ENCODE measurements at regions not wholly inside any gene's neighbourhood (a gene's known extent, or its start where the extent isn't known, plus 50 kb on each side); places are given as distances from the start of the nearest gene placed in this dataset.

DNA sequence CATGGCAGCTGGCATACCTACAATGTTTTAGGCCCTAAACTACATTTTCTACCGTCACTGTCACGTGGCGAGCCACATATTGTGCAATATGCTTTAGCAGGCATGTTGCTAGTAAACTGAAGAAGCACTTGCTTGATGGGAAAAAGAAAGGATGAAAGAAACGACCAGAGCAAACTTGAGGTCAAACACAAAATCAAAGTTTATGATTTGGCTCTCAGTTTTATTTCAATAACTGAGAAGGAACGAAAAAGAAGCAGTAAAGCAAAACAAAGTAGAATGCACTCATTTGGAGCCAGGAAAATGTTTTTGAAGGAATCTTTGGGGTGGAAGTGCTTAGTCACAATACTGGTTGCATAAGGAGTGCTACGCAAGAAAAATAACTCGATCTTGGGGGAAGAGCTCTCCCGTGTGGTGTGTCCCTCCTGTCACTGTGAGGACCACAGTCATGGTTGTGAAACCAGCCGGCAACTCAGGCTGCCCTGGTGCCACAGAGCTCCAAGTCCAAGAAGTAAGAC is 349.8 kb downstream of the RBM43 start:
- no CpG with 5 or more reads among the region's 9 CpGs for WGBS (ENCODE audit: insufficient coverage, insufficient read length)
- H3K4me1 ChIP-seq (ENCODE audit: control insufficient read depth, insufficient read depth, low read length), result peaks cover 1% of the 10 kb centered on the region; the same call in 1 of the 2 replicates
- DNase-seq (ENCODE audit: low read depth, low spot score), result no peak
- no peaks in the 10 kb centered on the region for H3K27me3 ChIP-seq (ENCODE audit: control insufficient read depth, insufficient read depth, low read length)
- H3K9me3 ChIP-seq (ENCODE audit: control insufficient read depth, insufficient read depth, low read length), result peaks cover 2% of the 10 kb centered on the region; the same call in 1 of the 2 replicates
- H3K36me3 ChIP-seq (ENCODE audit: control insufficient read depth, insufficient read depth, low read length), result no peaks in the 10 kb centered on the region
- H3K4me3 ChIP-seq (ENCODE audit: low read length), result no peak overlapping the region
- H3K27ac ChIP-seq (ENCODE audit: low read length), result no peak overlapping the region

DNA sequence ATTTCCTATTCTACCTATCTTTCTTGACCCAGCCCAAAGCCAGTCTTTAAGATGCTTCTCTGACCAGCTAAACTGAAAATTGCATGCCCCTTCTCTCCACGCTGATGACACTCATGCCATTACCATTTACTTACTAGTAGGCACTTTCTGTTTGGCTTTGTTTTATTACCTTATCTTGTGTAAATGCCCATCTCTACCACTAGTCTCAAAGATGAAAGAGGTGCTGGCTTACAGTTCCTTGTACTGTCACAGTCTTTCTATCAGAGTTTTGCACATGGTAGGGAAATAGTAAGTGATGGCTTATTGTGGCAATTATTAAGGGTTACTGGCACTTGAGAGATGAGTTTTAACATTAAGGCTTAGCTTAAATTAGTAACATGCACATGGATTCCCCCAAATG is 352.1 kb downstream of the RBM43 start:
- no peak overlapping the region for H3K27ac ChIP-seq (ENCODE audit: low read length)
- H3K9me3 ChIP-seq (ENCODE audit: control insufficient read depth, insufficient read depth, low read length), result peaks cover 2% of the 10 kb centered on the region; the same call in 1 of the 2 replicates
- WGBS (ENCODE audit: insufficient coverage, insufficient read length), result no CpG with 5 or more reads among the region's 1 CpG
- H3K36me3 ChIP-seq (ENCODE audit: control insufficient read depth, insufficient read depth, low read length), result no peaks in the 10 kb centered on the region
- H3K4me3 ChIP-seq (ENCODE audit: low read length), result no peak overlapping the region
- no peaks in the 10 kb centered on the region for H3K27me3 ChIP-seq (ENCODE audit: control insufficient read depth, insufficient read depth, low read length)
- DNase-seq (ENCODE audit: low read depth, low spot score), result no peak
- peaks cover 1% of the 10 kb centered on the region; the same call in 1 of the 2 replicates for H3K4me1 ChIP-seq (ENCODE audit: control insufficient read depth, insufficient read depth, low read length)

DNA sequence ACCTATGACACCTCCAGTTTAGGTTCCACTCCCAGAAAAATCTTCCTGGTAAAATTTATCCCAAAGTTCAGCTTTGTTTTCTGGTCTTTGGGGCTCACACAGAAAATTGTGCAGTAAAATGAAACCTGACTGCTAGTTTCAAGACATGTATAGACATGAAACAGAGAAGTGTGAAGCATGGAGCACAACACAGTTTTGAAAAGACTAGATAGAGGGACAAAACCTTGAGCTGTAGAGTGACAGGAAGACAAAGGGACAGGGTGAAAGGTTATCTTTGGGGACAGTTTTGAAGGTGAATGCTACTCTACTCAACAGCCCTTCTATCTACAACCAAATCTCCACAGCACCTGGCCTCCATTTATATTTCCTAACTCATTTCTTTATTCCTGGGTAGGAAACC is 352.6 kb downstream of the RBM43 start:
- Histone ChIP-seq H3K27ac (ENCODE audit: low read length) (no peak overlapping the region), H3K36me3 (ENCODE audit: control insufficient read depth, insufficient read depth, low read length) (no peaks in the 10 kb centered on the region), H3K9me3 (ENCODE audit: control insufficient read depth, insufficient read depth, low read length) (no peaks in the 10 kb centered on the region), H3K4me1 (ENCODE audit: control insufficient read depth, insufficient read depth, low read length) (peaks cover 1% of the 10 kb centered on the region; the same call in 1 of the 2 replicates), H3K27me3 (ENCODE audit: control insufficient read depth, insufficient read depth, low read length) (no peaks in the 10 kb centered on the region), H3K4me3 (ENCODE audit: low read length) (no peak overlapping the region)
- no peak for DNase-seq (ENCODE audit: low read depth, low spot score)

DNA sequence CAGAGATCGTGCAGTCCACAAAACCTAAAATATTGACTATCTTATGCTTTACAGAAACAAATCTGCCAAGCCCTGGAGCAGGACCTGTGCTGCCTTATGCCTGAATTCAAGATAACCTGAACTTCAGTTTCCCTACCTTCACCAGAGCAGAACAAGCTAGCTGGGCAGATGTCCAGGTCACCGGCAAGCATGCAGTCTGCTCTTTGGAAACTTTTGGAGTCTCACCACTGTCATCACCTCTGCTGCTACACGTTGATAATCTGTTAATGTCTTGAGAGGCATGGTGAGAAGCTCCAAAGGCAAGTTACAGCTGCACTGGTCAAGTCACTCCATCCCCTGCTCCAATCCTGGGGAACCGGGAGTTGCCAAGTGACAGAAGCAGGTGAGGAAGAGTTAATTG is 354.2 kb downstream of the RBM43 start:
- Histone ChIP-seq H3K4me3 (ENCODE audit: low read length) (no peak overlapping the region), H3K4me1 (ENCODE audit: control insufficient read depth, insufficient read depth, low read length) (no peaks in the 10 kb centered on the region), H3K27me3 (ENCODE audit: control insufficient read depth, insufficient read depth, low read length) (no peaks in the 10 kb centered on the region), H3K36me3 (ENCODE audit: control insufficient read depth, insufficient read depth, low read length) (no peaks in the 10 kb centered on the region), H3K9me3 (ENCODE audit: control insufficient read depth, insufficient read depth, low read length) (no peaks in the 10 kb centered on the region), H3K27ac (ENCODE audit: low read length) (no peak overlapping the region)
- no CpG with 5 or more reads among the region's 4 CpGs for WGBS (ENCODE audit: insufficient coverage, insufficient read length)
- DNase-seq (ENCODE audit: low read depth, low spot score), result no peak

GRCh38 chr2:150903461-150903860 is 358.2 kb downstream of the RBM43 start:
- Histone ChIP-seq H3K9me3 (ENCODE audit: control insufficient read depth, insufficient read depth, low read length) (no peaks in the 10 kb centered on the region), H3K4me1 (ENCODE audit: control insufficient read depth, insufficient read depth, low read length) (no peaks in the 10 kb centered on the region), H3K36me3 (ENCODE audit: control insufficient read depth, insufficient read depth, low read length) (no peaks in the 10 kb centered on the region), H3K27ac (ENCODE audit: low read length) (no peak overlapping the region), H3K4me3 (ENCODE audit: low read length) (no peak overlapping the region), H3K27me3 (ENCODE audit: control insufficient read depth, insufficient read depth, low read length) (no peaks in the 10 kb centered on the region)
- WGBS (ENCODE audit: insufficient coverage, insufficient read length), result no CpG with 5 or more reads among the region's 3 CpGs
- DNase-seq (ENCODE audit: low read depth, low spot score), result no peak

GRCh38 chr2:150903055-150903454 is 358.6 kb downstream of the RBM43 start:
- no peak overlapping the region for H3K4me3 ChIP-seq (ENCODE audit: low read length)
- no peaks in the 10 kb centered on the region for H3K9me3 ChIP-seq (ENCODE audit: control insufficient read depth, insufficient read depth, low read length)
- no peaks in the 10 kb centered on the region for H3K4me1 ChIP-seq (ENCODE audit: control insufficient read depth, insufficient read depth, low read length)
- H3K36me3 ChIP-seq (ENCODE audit: control insufficient read depth, insufficient read depth, low read length), result no peaks in the 10 kb centered on the region
- no peak for DNase-seq (ENCODE audit: low read depth, low spot score)
- no peaks in the 10 kb centered on the region for H3K27me3 ChIP-seq (ENCODE audit: control insufficient read depth, insufficient read depth, low read length)
- no peak overlapping the region for H3K27ac ChIP-seq (ENCODE audit: low read length)
- WGBS (ENCODE audit: insufficient coverage, insufficient read length), result no CpG with 5 or more reads among the region's 1 CpG

DNA sequence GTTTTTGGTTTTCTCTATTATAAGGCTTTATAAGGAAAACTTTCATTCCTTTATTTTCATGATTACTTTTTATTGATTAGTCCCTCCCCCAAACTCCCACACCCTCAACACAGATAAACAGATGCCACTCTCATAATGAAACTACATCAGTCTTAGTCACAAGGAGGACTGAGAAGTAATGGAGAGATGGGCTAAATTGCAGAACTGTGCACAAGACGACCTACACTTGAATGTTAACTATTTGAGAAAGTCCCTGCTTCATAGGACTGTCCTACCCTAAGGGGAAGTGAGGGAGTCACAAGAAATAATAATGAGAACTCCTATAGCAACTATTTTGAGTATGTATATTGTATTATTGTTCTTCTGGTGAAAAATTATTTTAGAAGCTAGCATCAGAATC is 360.8 kb downstream of the RBM43 start:
- no peaks in the 10 kb centered on the region for H3K27me3 ChIP-seq (ENCODE audit: control insufficient read depth, insufficient read depth, low read length)
- no peak for DNase-seq (ENCODE audit: low read depth, low spot score)
- H3K36me3 ChIP-seq (ENCODE audit: control insufficient read depth, insufficient read depth, low read length), result no peaks in the 10 kb centered on the region
- no peaks in the 10 kb centered on the region for H3K9me3 ChIP-seq (ENCODE audit: control insufficient read depth, insufficient read depth, low read length)
- H3K27ac ChIP-seq (ENCODE audit: low read length), result no peak overlapping the region
- no peaks in the 10 kb centered on the region for H3K4me1 ChIP-seq (ENCODE audit: control insufficient read depth, insufficient read depth, low read length)
- no CpG with 5 or more reads among the region's 1 CpG for WGBS (ENCODE audit: insufficient coverage, insufficient read length)
- H3K4me3 ChIP-seq (ENCODE audit: low read length), result no peak overlapping the region

DNA sequence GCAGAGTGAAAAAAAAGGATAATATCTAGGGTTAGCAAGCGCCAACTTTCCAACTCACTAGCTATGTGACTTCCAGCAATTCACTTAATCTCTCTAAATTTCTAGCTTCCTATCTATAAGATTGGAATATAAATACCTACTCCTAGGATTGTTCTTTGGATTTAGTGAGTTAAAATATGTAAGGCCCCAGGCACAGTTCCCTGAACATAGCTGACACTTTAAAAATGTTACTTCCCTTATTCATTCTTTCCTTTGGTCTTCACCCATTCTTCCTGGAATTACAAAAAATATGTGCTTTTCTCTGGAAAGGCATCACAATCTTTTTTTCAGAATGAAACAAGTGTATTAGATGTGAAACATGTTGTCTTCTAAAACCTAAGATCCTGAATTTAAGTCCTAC is 365.7 kb downstream of the RBM43 start:
- H3K4me1 ChIP-seq (ENCODE audit: control insufficient read depth, insufficient read depth, low read length), result no peaks in the 10 kb centered on the region
- no CpG with 5 or more reads among the region's 1 CpG for WGBS (ENCODE audit: insufficient coverage, insufficient read length)
- no peaks in the 10 kb centered on the region for H3K9me3 ChIP-seq (ENCODE audit: control insufficient read depth, insufficient read depth, low read length)
- H3K27me3 ChIP-seq (ENCODE audit: control insufficient read depth, insufficient read depth, low read length), result no peaks in the 10 kb centered on the region
- no peaks in the 10 kb centered on the region for H3K36me3 ChIP-seq (ENCODE audit: control insufficient read depth, insufficient read depth, low read length)
- DNase-seq (ENCODE audit: low read depth, low spot score), result no peak
- no peak overlapping the region for H3K4me3 ChIP-seq (ENCODE audit: low read length)
- no peak overlapping the region for H3K27ac ChIP-seq (ENCODE audit: low read length)

- no CpG with 5 or more reads among the region's 2 CpGs for WGBS (ENCODE audit: insufficient coverage, insufficient read length)
These were observed 372.5 kb downstream of the RBM43 start for GRCh38 chr2:150889141-150889540.

DNA sequence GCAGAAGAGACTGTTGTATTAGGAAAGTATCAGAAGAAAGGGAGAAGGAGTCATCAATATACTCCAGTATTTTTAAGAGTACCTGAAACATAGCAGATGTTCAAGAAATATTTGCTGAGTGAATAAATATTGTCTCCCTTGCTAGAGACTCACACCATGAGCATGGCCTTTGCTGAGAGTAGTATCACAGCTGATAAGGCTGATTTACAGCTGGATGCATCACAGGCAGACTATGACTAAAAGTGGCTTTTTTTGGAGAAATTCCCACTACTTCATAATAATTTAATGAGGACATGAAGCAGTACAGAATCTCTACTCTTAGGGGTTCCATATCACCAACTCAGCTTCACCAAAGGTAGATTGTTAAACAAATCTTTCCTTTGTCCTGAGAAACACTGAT is 373.3 kb downstream of the RBM43 start:
- no peaks in the 10 kb centered on the region for H3K27me3 ChIP-seq (ENCODE audit: control insufficient read depth, insufficient read depth, low read length)
- no peak overlapping the region for H3K4me3 ChIP-seq (ENCODE audit: low read length)
- H3K4me1 ChIP-seq (ENCODE audit: control insufficient read depth, insufficient read depth, low read length), result no peaks in the 10 kb centered on the region
- no peaks in the 10 kb centered on the region for H3K36me3 ChIP-seq (ENCODE audit: control insufficient read depth, insufficient read depth, low read length)
- H3K27ac ChIP-seq (ENCODE audit: low read length), result no peak overlapping the region
- no peaks in the 10 kb centered on the region for H3K9me3 ChIP-seq (ENCODE audit: control insufficient read depth, insufficient read depth, low read length)
- DNase-seq (ENCODE audit: low read depth, low spot score), result no peak

More at GRCh38 chr2:150889141-150889540, 372.5 kb downstream of the RBM43 start:
- Histone ChIP-seq H3K27me3 (ENCODE audit: control insufficient read depth, insufficient read depth, low read length) (no peaks in the 10 kb centered on the region), H3K9me3 (ENCODE audit: control insufficient read depth, insufficient read depth, low read length) (no peaks in the 10 kb centered on the region), H3K27ac (ENCODE audit: low read length) (no peak overlapping the region), H3K36me3 (ENCODE audit: control insufficient read depth, insufficient read depth, low read length) (no peaks in the 10 kb centered on the region), H3K4me1 (ENCODE audit: control insufficient read depth, insufficient read depth, low read length) (no peaks in the 10 kb centered on the region), H3K4me3 (ENCODE audit: low read length) (no peak overlapping the region)
- DNase-seq (ENCODE audit: low read depth, low spot score), result no peak

GRCh38 chr2:150887926-150888325 is 373.7 kb downstream of the RBM43 start:
- Histone ChIP-seq H3K36me3 (ENCODE audit: control insufficient read depth, insufficient read depth, low read length) (no peaks in the 10 kb centered on the region), H3K4me3 (ENCODE audit: low read length) (no peak overlapping the region), H3K4me1 (ENCODE audit: control insufficient read depth, insufficient read depth, low read length) (no peaks in the 10 kb centered on the region), H3K27ac (ENCODE audit: low read length) (no peak overlapping the region), H3K27me3 (ENCODE audit: control insufficient read depth, insufficient read depth, low read length) (no peaks in the 10 kb centered on the region), H3K9me3 (ENCODE audit: control insufficient read depth, insufficient read depth, low read length) (no peaks in the 10 kb centered on the region)
- no peak for DNase-seq (ENCODE audit: low read depth, low spot score)
- no CpG with 5 or more reads among the region's 3 CpGs for WGBS (ENCODE audit: insufficient coverage, insufficient read length)
